ENCODE measurements at regions not wholly inside any gene's neighbourhood (a gene's known extent, or its start where the extent isn't known, plus 50 kb on each side); places are given as distances from the start of the nearest gene placed in this dataset.
"Not testable (repeated sequence)": the region's sequence is repeated elsewhere in the genome, so short reads cannot be mapped to it uniquely, and the experiment has no call there.

DNA sequence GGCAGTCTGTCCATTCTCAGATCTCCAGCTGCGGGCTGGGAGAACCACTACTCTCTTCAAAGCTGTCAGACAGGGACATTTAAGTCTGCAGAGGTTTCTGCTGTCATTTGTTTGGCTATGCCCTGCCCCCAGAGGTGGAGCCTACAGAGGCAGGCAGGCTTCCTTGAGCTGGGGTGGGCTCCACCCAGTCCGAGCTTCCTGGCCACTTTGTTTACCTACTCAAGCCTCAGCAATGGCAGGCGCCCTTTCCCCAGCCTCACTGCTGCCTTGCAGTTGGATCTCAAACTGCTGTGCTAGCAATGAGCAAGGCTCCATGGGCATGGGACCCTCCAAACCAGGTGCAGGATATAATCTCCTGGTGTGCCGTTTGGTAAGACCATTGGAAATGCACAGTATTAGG is 1154.5 kb upstream of the ACO1 start:
- TF ChIP-seq POLR2A (IDR thresholded peaks at IDR 0.05), result not testable (repeated sequence)
- TF ChIP-seq, protein P1, sequence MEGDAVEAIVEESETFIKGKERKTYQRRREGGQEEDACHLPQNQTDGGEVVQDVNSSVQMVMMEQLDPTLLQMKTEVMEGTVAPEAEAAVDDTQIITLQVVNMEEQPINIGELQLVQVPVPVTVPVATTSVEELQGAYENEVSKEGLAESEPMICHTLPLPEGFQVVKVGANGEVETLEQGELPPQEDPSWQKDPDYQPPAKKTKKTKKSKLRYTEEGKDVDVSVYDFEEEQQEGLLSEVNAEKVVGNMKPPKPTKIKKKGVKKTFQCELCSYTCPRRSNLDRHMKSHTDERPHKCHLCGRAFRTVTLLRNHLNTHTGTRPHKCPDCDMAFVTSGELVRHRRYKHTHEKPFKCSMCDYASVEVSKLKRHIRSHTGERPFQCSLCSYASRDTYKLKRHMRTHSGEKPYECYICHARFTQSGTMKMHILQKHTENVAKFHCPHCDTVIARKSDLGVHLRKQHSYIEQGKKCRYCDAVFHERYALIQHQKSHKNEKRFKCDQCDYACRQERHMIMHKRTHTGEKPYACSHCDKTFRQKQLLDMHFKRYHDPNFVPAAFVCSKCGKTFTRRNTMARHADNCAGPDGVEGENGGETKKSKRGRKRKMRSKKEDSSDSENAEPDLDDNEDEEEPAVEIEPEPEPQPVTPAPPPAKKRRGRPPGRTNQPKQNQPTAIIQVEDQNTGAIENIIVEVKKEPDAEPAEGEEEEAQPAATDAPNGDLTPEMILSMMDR (IDR thresholded peaks at IDR 0.05), result not testable (repeated sequence)

All from right lobe of liver (tissue), 4 donors.